Lower leg skin (tissue), 4 donors: ENCODE measurements at regions not wholly inside any gene's neighbourhood (a gene's known extent, or its start where the extent isn't known, plus 50 kb on each side); places are given as distances from the start of the nearest gene placed in this dataset.

Source experiments
- DNase-seq, 2 donors: peaks; one replicate each; pipeline ENCODE4 v3.0.0-alpha.2; 2019; ENCODE audit warnings: low spot score in 2 of 2
- H3K4me3 ChIP-seq: fragments of 200-600 bp; sonication (generic); 2 replicates; pipeline ENCODE4 v1.5.1; 2017; ENCODE audit warnings: mild to moderate bottlenecking, low read depth; ENCODE audit not compliant: poor library complexity, severe bottlenecking
- POLR2A ChIP-seq, 2 donors: fragments of 450-650 bp; IDR thresholded peaks; one replicate each; pipeline ENCODE4 v1.6.1; 2016 to 2017; ENCODE audit warnings: antibody characterized with exemption in 2 of 2, mild to moderate bottlenecking in 1 of 2, moderate library complexity in 1 of 2
- WGBS, 2 donors: methylation state at CpG; one replicate each; pipeline ENCODE4 v1.1.5; 2018; 5-methylcytosine and 5-hydroxymethylcytosine counted together
- intact Hi-C: fragments of 100-400 bp; cut with DNase I; formaldehyde crosslinking; loops from one replicate; pipeline ENCODE4 v1.15.0; 2023; ENCODE audit warnings: low total_unique reads
- TF ChIP-seq, protein P1 (sequence below), 3 donors: fragments of 450-650 bp; IDR thresholded peaks; one replicate each; pipeline ENCODE4 v1.5.1; 2016; ENCODE audit warnings: antibody characterized with exemption in 3 of 3, mild to moderate bottlenecking in 3 of 3, moderate library complexity in 2 of 3

DNA sequence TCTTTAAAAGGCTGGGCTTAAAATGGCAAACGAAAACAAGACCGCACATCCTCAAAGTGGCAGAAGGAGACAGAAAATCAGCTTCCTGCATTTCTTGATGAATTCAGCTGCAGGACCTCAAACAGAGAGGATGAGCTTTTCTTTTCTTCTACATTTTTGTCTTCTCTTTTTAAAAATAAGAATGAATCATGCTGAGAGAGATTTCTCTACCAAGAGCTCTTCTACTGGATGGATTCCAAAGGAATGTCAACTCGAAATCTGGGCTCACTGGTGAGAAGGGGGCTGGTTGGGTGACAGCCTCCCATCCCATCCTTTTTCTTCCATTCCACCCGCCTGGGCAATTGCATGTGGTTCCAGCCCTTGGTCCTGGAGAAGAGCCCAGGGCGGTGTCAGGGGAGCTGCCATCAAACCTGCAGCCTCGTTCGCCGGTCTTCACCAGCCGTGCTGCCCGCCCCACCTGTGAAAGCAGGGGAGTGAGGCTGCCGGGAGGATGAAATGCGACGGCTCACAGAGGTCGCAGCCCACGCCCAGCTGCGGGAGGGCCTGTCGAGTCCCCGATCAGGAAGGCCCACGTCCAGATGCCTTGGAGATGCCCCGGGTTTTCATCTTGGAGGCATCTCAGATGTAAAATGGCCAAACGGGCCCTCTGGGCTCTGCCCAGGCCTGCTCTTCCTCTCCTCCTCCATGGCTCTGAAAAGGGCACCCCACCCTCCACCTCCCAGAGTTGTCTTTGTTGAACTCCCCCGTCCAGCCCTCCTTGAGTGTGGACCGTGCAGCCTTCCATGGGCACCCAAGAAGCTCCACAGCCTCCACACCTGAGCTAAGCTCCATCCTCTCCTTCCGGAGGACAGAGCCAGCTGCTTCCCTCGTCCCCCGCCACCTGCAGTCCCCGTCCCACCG, 121.9 kb downstream of the FOXL1 start:
- TF ChIP-seq, protein P1, sequence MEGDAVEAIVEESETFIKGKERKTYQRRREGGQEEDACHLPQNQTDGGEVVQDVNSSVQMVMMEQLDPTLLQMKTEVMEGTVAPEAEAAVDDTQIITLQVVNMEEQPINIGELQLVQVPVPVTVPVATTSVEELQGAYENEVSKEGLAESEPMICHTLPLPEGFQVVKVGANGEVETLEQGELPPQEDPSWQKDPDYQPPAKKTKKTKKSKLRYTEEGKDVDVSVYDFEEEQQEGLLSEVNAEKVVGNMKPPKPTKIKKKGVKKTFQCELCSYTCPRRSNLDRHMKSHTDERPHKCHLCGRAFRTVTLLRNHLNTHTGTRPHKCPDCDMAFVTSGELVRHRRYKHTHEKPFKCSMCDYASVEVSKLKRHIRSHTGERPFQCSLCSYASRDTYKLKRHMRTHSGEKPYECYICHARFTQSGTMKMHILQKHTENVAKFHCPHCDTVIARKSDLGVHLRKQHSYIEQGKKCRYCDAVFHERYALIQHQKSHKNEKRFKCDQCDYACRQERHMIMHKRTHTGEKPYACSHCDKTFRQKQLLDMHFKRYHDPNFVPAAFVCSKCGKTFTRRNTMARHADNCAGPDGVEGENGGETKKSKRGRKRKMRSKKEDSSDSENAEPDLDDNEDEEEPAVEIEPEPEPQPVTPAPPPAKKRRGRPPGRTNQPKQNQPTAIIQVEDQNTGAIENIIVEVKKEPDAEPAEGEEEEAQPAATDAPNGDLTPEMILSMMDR (IDR thresholded peaks at IDR 0.05) = no peak
- no peak for TF ChIP-seq POLR2A (IDR thresholded peaks at IDR 0.05)
- DNase-seq = peak in 1 of 2 donors; percentile 81
- intact Hi-C loops = no loop called here
- H3K4me3 ChIP-seq = no peak overlapping the region
- WGBS, 2 donors = 68 to 74% methylated on average over 22 to 28 of the region's 28 CpGs

DNA sequence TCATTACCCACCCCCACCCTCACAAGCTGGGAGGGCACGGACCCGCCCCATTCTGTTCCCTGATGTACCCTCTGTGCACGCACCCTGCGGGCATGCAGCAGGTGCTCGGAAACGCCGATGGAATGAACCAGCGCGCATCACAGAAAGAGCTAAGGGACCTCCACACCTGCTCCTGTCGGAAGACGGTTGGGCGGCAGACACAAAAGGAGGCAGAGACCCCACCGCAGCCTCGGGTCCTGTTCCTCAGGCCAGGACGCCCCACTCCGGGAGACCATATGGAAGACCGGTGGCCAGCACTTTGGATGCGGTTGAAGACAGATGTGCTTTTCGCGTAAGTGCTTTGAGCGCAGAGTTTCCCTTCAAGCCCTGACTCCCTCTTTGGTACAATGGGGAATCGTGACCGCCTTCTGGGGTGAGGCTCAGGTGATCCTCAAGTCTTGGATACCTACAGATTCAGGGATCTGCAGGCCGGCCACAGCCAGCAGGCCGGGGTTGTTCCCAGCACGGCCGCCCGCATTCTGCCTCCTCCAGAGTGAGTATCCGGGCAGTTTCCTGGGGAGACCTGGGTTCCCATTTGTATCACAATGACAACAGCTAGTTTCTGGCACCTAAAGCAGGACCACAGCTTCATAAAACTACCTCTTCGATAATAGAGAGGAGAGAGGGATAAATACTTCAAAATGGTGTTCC, 123.1 kb downstream of the FOXL1 start:
- WGBS, 2 donors = 93 to 95% methylated on average over 30 of the region's 30 CpGs
- intact Hi-C loops = no loop called here
- TF ChIP-seq POLR2A (IDR thresholded peaks at IDR 0.05) = no peak
- TF ChIP-seq, protein P1 (IDR thresholded peaks at IDR 0.05) = no peak
- H3K4me3 ChIP-seq = no peak overlapping the region
- no peak for DNase-seq

DNA sequence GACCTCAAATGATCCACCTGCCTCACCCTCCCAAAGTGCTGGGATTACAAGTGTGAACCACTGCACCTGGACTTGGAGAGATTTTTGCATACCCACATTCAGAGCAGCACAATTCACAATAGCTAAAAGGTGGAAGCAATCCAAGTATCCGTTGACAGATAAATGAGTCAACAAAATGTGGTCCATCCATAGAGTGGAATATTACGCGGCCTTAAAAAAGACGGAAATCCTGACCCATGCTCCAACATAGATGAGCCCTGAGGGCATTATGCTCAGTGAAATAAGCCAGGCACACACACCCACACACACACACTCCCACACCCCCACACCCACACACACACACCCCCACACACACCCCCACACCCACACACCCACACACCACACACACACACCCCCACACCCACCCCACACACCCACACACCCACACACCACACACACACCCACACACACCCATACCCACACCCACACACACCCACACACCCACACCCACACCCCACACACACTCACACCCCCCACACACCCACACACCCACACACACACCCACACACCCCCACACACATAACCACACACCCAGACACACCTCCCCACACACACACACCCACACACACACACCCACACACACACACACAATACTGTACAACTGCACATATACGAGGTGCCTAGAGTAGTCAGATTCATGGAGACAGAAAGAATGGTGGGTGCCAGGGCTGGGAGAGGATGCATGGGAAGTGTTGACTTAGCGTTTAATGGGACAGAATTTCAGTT, 124.7 kb downstream of the FOXL1 start:
- TF ChIP-seq, protein P1 (IDR thresholded peaks at IDR 0.05) = no peak
- no peak for TF ChIP-seq POLR2A (IDR thresholded peaks at IDR 0.05)
- 62 to 68% methylated on average over 6 of the region's 6 CpGs for WGBS, 2 donors
- no peak for DNase-seq
- H3K4me3 ChIP-seq = no peak overlapping the region
- intact Hi-C loops = no loop called here

DNA sequence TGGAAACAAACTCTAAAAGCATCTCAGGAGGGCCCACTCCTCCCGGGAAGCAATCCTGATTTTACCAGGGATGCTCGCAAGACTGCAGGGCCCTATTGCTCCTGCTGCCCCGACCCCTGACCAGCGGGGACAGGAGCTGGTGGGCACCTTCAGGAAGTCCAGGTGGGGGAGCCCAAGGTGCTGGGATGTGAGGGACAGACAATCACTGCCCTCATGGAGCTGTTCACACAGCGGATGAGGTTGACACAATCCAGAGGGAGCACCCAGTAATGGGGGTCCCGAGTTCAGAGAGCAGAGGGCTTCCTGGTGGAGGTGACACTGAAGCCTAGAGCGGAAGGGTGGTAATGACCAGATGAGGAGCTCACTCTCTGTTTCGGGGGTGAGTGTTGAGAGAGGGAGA, 126.2 kb downstream of the FOXL1 start:
- DNase-seq = no peak
- no peak overlapping the region for H3K4me3 ChIP-seq
- WGBS, 2 donors = 71 to 89% methylated on average over 7 to 8 of the region's 8 CpGs
- no peak for TF ChIP-seq POLR2A (IDR thresholded peaks at IDR 0.05)
- TF ChIP-seq, protein P1 (IDR thresholded peaks at IDR 0.05) = no peak
- intact Hi-C loops = no loop called here

DNA sequence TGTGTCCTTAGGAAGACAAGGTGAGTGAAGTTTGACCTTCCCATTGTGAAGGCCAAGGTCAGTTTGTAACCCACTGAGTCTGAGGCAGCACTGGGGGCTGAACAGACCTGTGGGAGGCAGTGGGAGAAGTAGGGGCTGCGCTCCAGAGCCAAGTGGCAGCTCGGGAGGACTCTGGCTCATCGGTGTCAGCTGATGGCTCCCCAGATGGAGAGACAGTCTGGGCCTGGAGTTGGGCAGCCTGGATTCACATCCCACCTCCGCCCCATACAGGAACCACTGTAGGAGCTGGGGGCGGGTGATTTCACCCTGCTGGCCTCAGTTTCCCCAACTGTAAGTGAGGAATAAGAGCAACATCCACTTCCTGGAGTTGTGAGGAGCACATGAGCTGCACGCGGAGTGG, 128.4 kb downstream of the FOXL1 start:
- WGBS, 2 donors = 92 to 94% methylated on average over 7 of the region's 7 CpGs
- no peak overlapping the region for H3K4me3 ChIP-seq
- intact Hi-C loops = no loop called here
- TF ChIP-seq, protein P1 (IDR thresholded peaks at IDR 0.05) = no peak
- no peak for DNase-seq
